C4-2B (cell line): ENCODE measurements at regions not wholly inside any gene's neighbourhood (a gene's known extent, or its start where the extent isn't known, plus 50 kb on each side); places are given as distances from the start of the nearest gene placed in this dataset.

Source experiments
- CTCF ChIP-seq: fragments of 450-650 bp; conservative IDR thresholded peaks from 2 replicates; pipeline ENCODE4 v1.5.1; 2017; ENCODE audit warnings: mild to moderate bottlenecking
- ZFX ChIP-seq: fragments of 450-650 bp; IDR thresholded peaks from 2 replicates; pipeline ENCODE4 v1.6.1; 2017

DNA sequence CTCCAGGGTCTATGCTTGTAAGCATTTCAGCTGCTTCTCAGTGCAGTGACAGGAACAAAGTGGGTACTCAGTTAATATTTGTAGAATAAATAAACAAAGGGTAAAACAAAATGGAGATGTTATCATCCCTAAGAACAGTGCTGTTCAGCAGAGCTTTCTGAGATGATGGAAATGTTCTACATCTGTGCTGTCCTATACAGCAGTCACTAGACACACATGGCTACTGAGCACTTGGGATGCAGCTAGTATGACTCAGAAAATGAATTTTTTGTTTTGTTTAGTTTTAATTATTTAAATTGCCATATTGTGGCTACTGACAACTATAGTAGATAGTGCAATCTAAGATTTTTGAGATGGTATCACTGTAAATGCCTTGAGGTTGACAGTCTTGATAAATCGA lies 283.8 kb upstream of the ADAMTS9 start:
- no peak for TF ChIP-seq CTCF
- TF ChIP-seq ZFX, result no peak
